ENCODE measurements at regions not wholly inside any gene's neighbourhood (a gene's known extent, or its start where the extent isn't known, plus 50 kb on each side); places are given as distances from the start of the nearest gene placed in this dataset.

GRCh38 chr5:63124266-63124665 is 545.6 kb downstream of the LRRC70 start:
- Mint-ChIP-seq H3K36me3 (no peaks in the 10 kb centered on the region), H3K27ac (no peak overlapping the region), H3K4me3 (no peak overlapping the region), H3K27me3 (ENCODE audit: low read depth) (no peaks in the 10 kb centered on the region), H3K9me3 (no peaks in the 10 kb centered on the region), H3K4me1 (peaks cover 23% of the 10 kb centered on the region)
- DNase-seq (ENCODE audit: low spot score in 2 of 2, unreplicated experiment in 2 of 2), result no peak
- TF ChIP-seq CTCF (IDR thresholded peaks at IDR 0.05; ENCODE audit: unreplicated experiment), result no peak

DNA sequence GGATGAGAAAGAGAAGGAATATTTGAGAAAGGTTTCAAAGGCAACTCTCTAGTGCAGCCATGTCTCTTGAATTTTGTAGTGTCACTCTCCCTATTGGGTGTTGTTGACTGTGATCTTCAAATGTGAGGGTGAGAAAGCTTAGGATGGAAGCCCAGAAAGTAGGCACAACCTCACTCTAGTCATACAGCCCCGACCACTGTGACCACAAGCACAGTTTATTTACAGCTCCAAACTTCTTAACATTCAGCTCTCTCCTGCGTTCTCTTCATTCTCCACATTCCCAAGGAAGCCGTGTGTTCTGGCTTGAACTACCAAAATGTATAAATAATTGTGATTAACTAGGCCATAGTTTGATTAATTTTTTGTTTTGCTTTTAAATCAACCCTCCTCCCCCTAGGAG is 542.9 kb downstream of the LRRC70 start:
- H3K4me1 Mint-ChIP-seq, result peaks cover 33% of the 10 kb centered on the region
- no peaks in the 10 kb centered on the region for H3K36me3 Mint-ChIP-seq
- no peaks in the 10 kb centered on the region for H3K27me3 Mint-ChIP-seq (ENCODE audit: low read depth)
- no peak for TF ChIP-seq CTCF (IDR thresholded peaks at IDR 0.05; ENCODE audit: unreplicated experiment)
- H3K27ac Mint-ChIP-seq, result peak overlapping the region; percentile 68
- no peaks in the 10 kb centered on the region for H3K9me3 Mint-ChIP-seq
- DNase-seq (ENCODE audit: low spot score in 2 of 2, unreplicated experiment in 2 of 2), result no peak
- H3K4me3 Mint-ChIP-seq, result no peak overlapping the region

DNA sequence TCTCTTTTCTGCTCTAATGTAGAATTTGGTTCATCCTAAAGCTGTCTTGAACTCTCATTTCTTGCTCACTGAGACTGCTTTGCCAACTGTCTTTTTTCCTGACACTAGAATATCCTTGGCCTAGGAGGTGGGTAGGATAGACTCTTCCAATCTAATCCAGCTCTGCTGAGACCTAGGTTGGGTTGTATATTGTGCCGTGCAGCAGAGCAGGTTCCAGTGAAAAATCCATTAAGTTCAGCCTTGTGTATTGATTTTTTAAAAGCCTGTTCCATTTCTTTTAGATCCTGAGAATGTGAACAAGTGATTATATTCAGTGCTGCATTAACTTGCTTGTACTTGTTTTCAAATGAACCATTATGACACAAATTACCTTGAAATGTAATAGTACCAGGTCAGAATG is 539.6 kb downstream of the LRRC70 start:
- Mint-ChIP-seq H3K36me3 (no peaks in the 10 kb centered on the region), H3K4me3 (no peak overlapping the region), H3K4me1 (peaks cover 33% of the 10 kb centered on the region), H3K27me3 (ENCODE audit: low read depth) (no peaks in the 10 kb centered on the region), H3K27ac (no peak overlapping the region), H3K9me3 (no peaks in the 10 kb centered on the region)
- no peak for TF ChIP-seq CTCF (IDR thresholded peaks at IDR 0.05; ENCODE audit: unreplicated experiment)
- DNase-seq (ENCODE audit: low spot score in 2 of 2, unreplicated experiment in 2 of 2), result no peak

GRCh38 chr5:63111891-63112290 is 533.3 kb downstream of the LRRC70 start:
- Mint-ChIP-seq H3K27me3 (ENCODE audit: low read depth) (no peaks in the 10 kb centered on the region), H3K36me3 (no peaks in the 10 kb centered on the region), H3K27ac (no peak overlapping the region), H3K4me1 (no peaks in the 10 kb centered on the region), H3K4me3 (no peak overlapping the region), H3K9me3 (no peaks in the 10 kb centered on the region)
- TF ChIP-seq CTCF (IDR thresholded peaks at IDR 0.05; ENCODE audit: unreplicated experiment), result no peak
- DNase-seq (ENCODE audit: low spot score in 2 of 2, unreplicated experiment in 2 of 2), result no peak

DNA sequence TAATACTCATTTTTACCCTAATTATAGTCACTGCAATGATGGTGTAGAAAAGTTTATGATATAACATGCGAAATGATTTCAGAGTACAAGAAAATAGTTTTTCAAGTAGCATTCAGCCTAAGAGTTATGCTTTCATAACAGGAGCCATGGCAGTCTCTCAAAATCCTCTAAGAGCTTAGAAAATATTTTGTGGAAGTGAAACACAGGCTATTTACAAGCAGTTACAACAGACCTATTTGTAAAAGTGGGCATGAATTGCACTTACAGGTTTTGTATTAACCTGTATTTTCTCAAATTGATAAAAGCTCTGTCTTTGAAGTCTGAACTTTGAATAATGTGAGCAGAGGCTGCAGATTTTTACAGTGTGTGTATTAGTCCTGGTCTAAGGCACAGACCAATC is 523.3 kb downstream of the LRRC70 start:
- no peaks in the 10 kb centered on the region for H3K36me3 Mint-ChIP-seq
- H3K4me1 Mint-ChIP-seq, result peaks cover 29% of the 10 kb centered on the region
- H3K4me3 Mint-ChIP-seq, result no peak overlapping the region
- DNase-seq (ENCODE audit: low spot score in 2 of 2, unreplicated experiment in 2 of 2), result no peak
- H3K27ac Mint-ChIP-seq, result no peak overlapping the region
- no peaks in the 10 kb centered on the region for H3K27me3 Mint-ChIP-seq (ENCODE audit: low read depth)
- H3K9me3 Mint-ChIP-seq, result no peaks in the 10 kb centered on the region
- no peak for TF ChIP-seq CTCF (IDR thresholded peaks at IDR 0.05; ENCODE audit: unreplicated experiment)

DNA sequence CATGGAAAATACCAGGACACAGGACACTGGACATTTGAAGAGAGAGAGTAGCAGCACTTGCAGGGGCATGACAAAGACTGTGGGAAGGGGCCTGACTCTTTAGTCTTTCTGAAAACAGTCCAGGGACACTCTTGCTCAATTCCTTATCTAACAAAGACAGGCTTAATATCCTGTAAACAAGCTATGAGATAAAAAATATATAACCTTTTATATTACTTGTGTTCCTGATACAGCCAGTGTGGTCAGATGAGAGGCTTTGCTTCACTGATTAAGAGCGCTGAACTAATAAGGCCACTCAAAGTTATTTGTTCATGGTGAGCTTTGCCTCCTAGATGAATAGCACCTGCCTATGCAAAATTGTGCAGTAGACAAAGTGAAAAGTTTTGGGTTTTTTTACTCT is 518.7 kb downstream of the LRRC70 start:
- peaks cover 25% of the 10 kb centered on the region for H3K4me1 Mint-ChIP-seq
- H3K27me3 Mint-ChIP-seq (ENCODE audit: low read depth), result no peaks in the 10 kb centered on the region
- DNase-seq (ENCODE audit: low spot score in 2 of 2, unreplicated experiment in 2 of 2), result no peak
- H3K36me3 Mint-ChIP-seq, result no peaks in the 10 kb centered on the region
- H3K9me3 Mint-ChIP-seq, result peaks cover 10% of the 10 kb centered on the region
- no peak overlapping the region for H3K27ac Mint-ChIP-seq
- TF ChIP-seq CTCF (IDR thresholded peaks at IDR 0.05; ENCODE audit: unreplicated experiment), result no peak
- no peak overlapping the region for H3K4me3 Mint-ChIP-seq
